ENCODE measurements at regions not wholly inside any gene's neighbourhood (a gene's known extent, or its start where the extent isn't known, plus 50 kb on each side); places are given as distances from the start of the nearest gene placed in this dataset.

- H3K4me1 ChIP-seq = no peaks in the 10 kb centered on the region
- no peak overlapping the region for H3K4me2 ChIP-seq
- ATAC-seq = no peak
- CTCF ChIA-PET = no interaction called here
- no peak for TF ChIP-seq TP53 (CRISPR knock-in tag; IDR thresholded peaks at IDR 0.05)
- no peak for TF ChIP-seq HOXB13 (CRISPR knock-in tag; IDR thresholded peaks at IDR 0.05; ENCODE audit: low read depth)
- no peak for TF ChIP-seq EP300 (IDR thresholded peaks at IDR 0.05)
- no peak for TF ChIP-seq HOXA7 (CRISPR knock-in tag; IDR thresholded peaks at IDR 0.05)
- no peak for DNase-seq (ENCODE audit: low read depth in 1 of 2, low spot score in 1 of 2)
- WGBS (ENCODE audit: missing lambda C conversion rate) = 7% methylated on average over 11 of the region's 11 CpGs
- no peak for FAIRE-seq
- no peak overlapping the region for H3K4me3 ChIP-seq
- no peaks in the 10 kb centered on the region for H3K9me3 ChIP-seq
- H3K27ac ChIP-seq = no peak overlapping the region
- POLR2A ChIA-PET = no interaction called here
Observed at GRCh38 chr19:31575846-31576335, 226.7 kb upstream of the TSHZ3 start.

GRCh38 chr19:31578326-31578725 is 229.1 kb upstream of the TSHZ3 start:
- ChIA-PET POLR2A (no interaction called here), CTCF (no interaction called here)
- Histone ChIP-seq H3K27ac (no peak overlapping the region), H3K4me2 (no peak overlapping the region), H3K4me3 (no peak overlapping the region), H3K9me3 (no peaks in the 10 kb centered on the region), H3K4me1 (no peaks in the 10 kb centered on the region)
- WGBS (ENCODE audit: missing lambda C conversion rate) = 3% methylated on average over 3 of the region's 3 CpGs
- ATAC-seq (no peak), FAIRE-seq (no peak), DNase-seq (ENCODE audit: low read depth in 1 of 2, low spot score in 1 of 2) (no peak)
- TF ChIP-seq HEYL (CRISPR knock-in tag; IDR thresholded peaks at IDR 0.05) = no peak
- TF ChIP-seq CEBPB (IDR thresholded peaks at IDR 0.05) = no peak
- no peak for TF ChIP-seq JUNB (IDR thresholded peaks at IDR 0.05)
- TF ChIP-seq EP300 (IDR thresholded peaks at IDR 0.05) = no peak
- TF ChIP-seq MAZ (IDR thresholded peaks at IDR 0.05; ENCODE audit: borderline replicate concordance, low read depth, low read length) = no peak
- TF ChIP-seq, protein P1, sequence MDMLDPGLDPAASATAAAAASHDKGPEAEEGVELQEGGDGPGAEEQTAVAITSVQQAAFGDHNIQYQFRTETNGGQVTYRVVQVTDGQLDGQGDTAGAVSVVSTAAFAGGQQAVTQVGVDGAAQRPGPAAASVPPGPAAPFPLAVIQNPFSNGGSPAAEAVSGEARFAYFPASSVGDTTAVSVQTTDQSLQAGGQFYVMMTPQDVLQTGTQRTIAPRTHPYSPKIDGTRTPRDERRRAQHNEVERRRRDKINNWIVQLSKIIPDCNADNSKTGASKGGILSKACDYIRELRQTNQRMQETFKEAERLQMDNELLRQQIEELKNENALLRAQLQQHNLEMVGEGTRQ (IDR thresholded peaks at IDR 0.05) = no peak
- no peak for TF ChIP-seq TP53 (CRISPR knock-in tag; IDR thresholded peaks at IDR 0.05)
- TF ChIP-seq FOXS1 (CRISPR knock-in tag; IDR thresholded peaks at IDR 0.05) = no peak
- TF ChIP-seq, protein P2, sequence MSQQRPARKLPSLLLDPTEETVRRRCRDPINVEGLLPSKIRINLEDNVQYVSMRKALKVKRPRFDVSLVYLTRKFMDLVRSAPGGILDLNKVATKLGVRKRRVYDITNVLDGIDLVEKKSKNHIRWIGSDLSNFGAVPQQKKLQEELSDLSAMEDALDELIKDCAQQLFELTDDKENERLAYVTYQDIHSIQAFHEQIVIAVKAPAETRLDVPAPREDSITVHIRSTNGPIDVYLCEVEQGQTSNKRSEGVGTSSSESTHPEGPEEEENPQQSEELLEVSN (IDR thresholded peaks at IDR 0.05; ENCODE audit: borderline replicate concordance, low read depth) = no peak
- no peak for TF ChIP-seq MYC (IDR thresholded peaks at IDR 0.05; ENCODE audit: borderline replicate concordance, low read length)
- no peak for TF ChIP-seq SREBF2 (IDR thresholded peaks at IDR 0.05)
- no peak for TF ChIP-seq ZNF302 (CRISPR knock-in tag; IDR thresholded peaks at IDR 0.05)
- TF ChIP-seq EHF (CRISPR knock-in tag; IDR thresholded peaks at IDR 0.05) = no peak
- TF ChIP-seq BHLHE40 (IDR thresholded peaks at IDR 0.05; ENCODE audit: low read depth, low read length) = no peak
- no peak for TF ChIP-seq CTCF (IDR thresholded peaks at IDR 0.05)
- no peak for TF ChIP-seq MAFK (IDR thresholded peaks at IDR 0.05; ENCODE audit: partially characterized antibody)
- TF ChIP-seq POLR2A (IDR thresholded peaks at IDR 0.05; ENCODE audit: low read length) = no peak

DNA sequence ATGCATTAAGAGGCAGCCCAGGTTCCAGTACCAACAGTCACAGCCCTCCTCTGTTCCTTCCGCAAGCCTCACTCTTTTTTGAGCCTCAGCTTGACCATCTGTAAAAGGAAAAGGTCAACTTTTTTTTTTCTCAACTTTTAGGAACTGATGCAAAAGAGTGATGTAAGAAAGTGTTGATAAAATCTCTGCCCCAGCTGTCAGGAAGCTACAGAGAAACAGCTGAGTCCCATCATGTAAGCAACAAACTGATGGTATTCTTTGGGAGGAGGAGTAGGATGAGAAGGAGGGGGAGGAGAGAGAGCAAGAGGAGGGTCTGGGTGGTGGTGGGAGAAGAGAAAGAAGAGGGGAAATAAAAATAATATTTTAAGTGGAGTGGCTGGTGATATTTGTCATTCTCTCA is 233.9 kb upstream of the TSHZ3 start:
- 91% methylated on average over 1 of the region's 1 CpG for WGBS (ENCODE audit: missing lambda C conversion rate)
- FAIRE-seq = no peak
- DNase-seq (ENCODE audit: low read depth in 1 of 2, low spot score in 1 of 2) = no peak

More for the DNA sequence above, 233.9 kb upstream of the TSHZ3 start:
- H3K4me3 ChIP-seq = no peak overlapping the region
- no peaks in the 10 kb centered on the region for H3K4me1 ChIP-seq
- TF ChIP-seq RNF2 (IDR thresholded peaks at IDR 0.05; ENCODE audit: borderline replicate concordance, low read depth) (no peak), ESRRA (IDR thresholded peaks at IDR 0.05; ENCODE audit: borderline replicate concordance, low read length) (no peak), FOSB (CRISPR knock-in tag; IDR thresholded peaks at IDR 0.05) (no peak), CBX2 (IDR thresholded peaks at IDR 0.05; ENCODE audit: borderline replicate concordance, low read depth) (no peak)
- CTCF ChIA-PET = interaction anchor here (1.2 kb wide), 1 partner anchor 84 kb away, joined by 3 read pairs; no protein-coding TSS in a partner anchor
- ATAC-seq = no peak
- H3K9me3 ChIP-seq = no peaks in the 10 kb centered on the region
- no peak overlapping the region for H3K27ac ChIP-seq
- H3K4me2 ChIP-seq = no peak overlapping the region
- POLR2A ChIA-PET = no interaction called here

All from A549 (cell line).